K562 (cell line): ENCODE measurements at regions not wholly inside any gene's neighbourhood (a gene's known extent, or its start where the extent isn't known, plus 50 kb on each side); places are given as distances from the start of the nearest gene placed in this dataset.

Experiments used
- BCLAF1 ChIP-seq, 2 experiments: fragments of 450-650 bp in 1 of 2; IDR thresholded peaks; 2 replicates each; pipeline ENCODE4 v1.6.1; 2011 to 2017; ENCODE audit warnings: low read depth in 2 of 2, antibody characterized with exemption in 1 of 2, borderline replicate concordance in 1 of 2, low read length in 1 of 2, mild to moderate bottlenecking in 1 of 2, mixed read lengths in 1 of 2; ENCODE audit not compliant: control insufficient read depth in 1 of 2
- BRF2 ChIP-seq: IDR thresholded peaks from 3 replicates; pipeline ENCODE4 v1.6.1; 2011; ENCODE audit warnings: borderline replicate concordance, mild to moderate bottlenecking; ENCODE audit not compliant: insufficient read length, insufficient read depth
- C11orf30 ChIP-seq: fragments of 450-650 bp; IDR thresholded peaks from 2 replicates; pipeline ENCODE4 v1.6.1; 2016; ENCODE audit warnings: low read depth, mild to moderate bottlenecking
- CTBP1 ChIP-seq: fragments of 450-650 bp; IDR thresholded peaks from 2 replicates; pipeline ENCODE4 v1.6.1; 2016; ENCODE audit warnings: borderline replicate concordance
- MCM5 ChIP-seq: fragments of 450-650 bp; IDR thresholded peaks from 2 replicates; pipeline ENCODE4 v1.6.1; 2016; ENCODE audit warnings: low read depth
- MYC ChIP-seq, 2 experiments: fragments of 250-450 bp in 1 of 2; sonication (Bioruptor Pico) in 1 of 2; IDR thresholded peaks; 2 replicates each; pipeline versions ENCODE4 v1.5.1 to v1.6.1; 2012 to 2021; ENCODE audit warnings: low read depth in 2 of 2, borderline replicate concordance in 1 of 2, improper control_type of control experiment in 1 of 2, low read length in 1 of 2, mild to moderate bottlenecking in 1 of 2, moderate library complexity in 1 of 2
- PCBP2 ChIP-seq: fragments of 200-400 bp; formaldehyde crosslinking; IDR thresholded peaks from 2 replicates; pipeline ENCODE4 v1.6.1; 2018; ENCODE audit warnings: low read length, low read depth, mild to moderate bottlenecking, moderate library complexity; ENCODE audit not compliant: poor library complexity, severe bottlenecking
- PKNOX1 ChIP-seq: fragments of 450-650 bp; IDR thresholded peaks from 2 replicates; pipeline ENCODE4 v1.6.1; 2016
- POLR2G ChIP-seq: fragments of 200-400 bp; formaldehyde crosslinking; IDR thresholded peaks from 2 replicates; pipeline ENCODE4 v1.6.1; 2017; ENCODE audit warnings: low read depth, mild to moderate bottlenecking, antibody characterized with exemption, low read length, moderate library complexity
- SOX6 ChIP-seq: fragments of 450-650 bp; IDR thresholded peaks from 2 replicates; pipeline ENCODE4 v1.6.1; 2014; ENCODE audit warnings: mild to moderate bottlenecking
- TFAM ChIP-seq: fragments of 250-450 bp; sonication (Bioruptor Pico); conservative IDR thresholded peaks from 2 replicates; pipeline ENCODE4 v1.5.0; 2021; ENCODE audit warnings: mild to moderate bottlenecking, moderate library complexity
- ZKSCAN3 ChIP-seq: fragments of 250-450 bp; sonication (Bioruptor Pico); IDR thresholded peaks from 2 replicates; pipeline ENCODE4 v1.4.0; 2020
- ZNF280A ChIP-seq: fragments of 450-650 bp; IDR thresholded peaks from 2 replicates; pipeline ENCODE4 v1.6.1; 2018; ENCODE audit warnings: mild to moderate bottlenecking, low read depth; ENCODE audit not compliant: partially characterized antibody
- ZNF592 ChIP-seq: fragments of 450-650 bp; IDR thresholded peaks from 2 replicates; pipeline ENCODE4 v1.6.1; 2017; ENCODE audit warnings: antibody characterized with exemption, mild to moderate bottlenecking

GRCh38 chr7:106598663-106599342 is 62.2 kb downstream of the CCDC71L start (continued):
- TF ChIP-seq PCBP2 (no peak), ZNF280A (no peak), POLR2G (no peak), MYC (IDR thresholded peaks at IDR 0.05; ENCODE audit: low read depth, low read length) (peak; percentile 58), MYC (CRISPR knock-in tag; IDR thresholded peaks at IDR 0.05; ENCODE audit: borderline replicate concordance, low read depth) (peak; percentile 80; the same call in 1 of the 2 replicates), C11orf30 (peak; percentile 43; the same call in 1 of the 2 replicates), BRF2 (no peak), SOX6 (peak; percentile 94), ZKSCAN3 (CRISPR knock-in tag) (no peak), CTBP1 (peak; percentile 54; the same call in 1 of the 2 replicates), ZNF592 (peak; percentile 69; the same call in 1 of the 2 replicates), TFAM (no peak), BCLAF1 (IDR thresholded peaks at IDR 0.05; ENCODE audit: borderline replicate concordance in 1 of 2, control insufficient read depth in 1 of 2, low read depth in 2 of 2, low read length in 1 of 2) (no peak), PKNOX1 (peak; percentile 95), MCM5 (no peak)
